ENCODE measurements at regions not wholly inside any gene's neighbourhood (a gene's known extent, or its start where the extent isn't known, plus 50 kb on each side); places are given as distances from the start of the nearest gene placed in this dataset.
A peak's percentile ranks its signal among the peaks of the same experiment; 100 is the strongest.
"Not testable (repeated sequence)": the region's sequence is repeated elsewhere in the genome, so short reads cannot be mapped to it uniquely, and the experiment has no call there.

GRCh38 chr15:96146726-96147125 lies 183.8 kb upstream of the NR2F2 start:
- no peaks in the 10 kb centered on the region for H3K27me3 ChIP-seq
- H3K4me3 ChIP-seq = no peak overlapping the region
- no peak for ATAC-seq
- TF ChIP-seq, protein P1, sequence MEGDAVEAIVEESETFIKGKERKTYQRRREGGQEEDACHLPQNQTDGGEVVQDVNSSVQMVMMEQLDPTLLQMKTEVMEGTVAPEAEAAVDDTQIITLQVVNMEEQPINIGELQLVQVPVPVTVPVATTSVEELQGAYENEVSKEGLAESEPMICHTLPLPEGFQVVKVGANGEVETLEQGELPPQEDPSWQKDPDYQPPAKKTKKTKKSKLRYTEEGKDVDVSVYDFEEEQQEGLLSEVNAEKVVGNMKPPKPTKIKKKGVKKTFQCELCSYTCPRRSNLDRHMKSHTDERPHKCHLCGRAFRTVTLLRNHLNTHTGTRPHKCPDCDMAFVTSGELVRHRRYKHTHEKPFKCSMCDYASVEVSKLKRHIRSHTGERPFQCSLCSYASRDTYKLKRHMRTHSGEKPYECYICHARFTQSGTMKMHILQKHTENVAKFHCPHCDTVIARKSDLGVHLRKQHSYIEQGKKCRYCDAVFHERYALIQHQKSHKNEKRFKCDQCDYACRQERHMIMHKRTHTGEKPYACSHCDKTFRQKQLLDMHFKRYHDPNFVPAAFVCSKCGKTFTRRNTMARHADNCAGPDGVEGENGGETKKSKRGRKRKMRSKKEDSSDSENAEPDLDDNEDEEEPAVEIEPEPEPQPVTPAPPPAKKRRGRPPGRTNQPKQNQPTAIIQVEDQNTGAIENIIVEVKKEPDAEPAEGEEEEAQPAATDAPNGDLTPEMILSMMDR (IDR thresholded peaks at IDR 0.05) = no peak
- DNase-seq = no peak
- H3K27ac ChIP-seq = no peak overlapping the region
- H3K4me1 ChIP-seq = no peaks in the 10 kb centered on the region
- H3K9me3 ChIP-seq = no peaks in the 10 kb centered on the region
- intact Hi-C loops (cut with DNase I) = no loop called here
- no peaks in the 10 kb centered on the region for H3K36me3 ChIP-seq

GRCh38 chr15:96147267-96147666 lies 183.2 kb upstream of the NR2F2 start:
- Histone ChIP-seq H3K27me3 (no peaks in the 10 kb centered on the region), H3K4me3 (no peak overlapping the region), H3K36me3 (no peaks in the 10 kb centered on the region), H3K27ac (no peak overlapping the region), H3K4me1 (no peaks in the 10 kb centered on the region), H3K9me3 (no peaks in the 10 kb centered on the region)
- TF ChIP-seq, protein P1 (IDR thresholded peaks at IDR 0.05) = no peak
- ATAC-seq (no peak), DNase-seq (no peak)
- intact Hi-C loops (cut with DNase I) = no loop called here

DNA sequence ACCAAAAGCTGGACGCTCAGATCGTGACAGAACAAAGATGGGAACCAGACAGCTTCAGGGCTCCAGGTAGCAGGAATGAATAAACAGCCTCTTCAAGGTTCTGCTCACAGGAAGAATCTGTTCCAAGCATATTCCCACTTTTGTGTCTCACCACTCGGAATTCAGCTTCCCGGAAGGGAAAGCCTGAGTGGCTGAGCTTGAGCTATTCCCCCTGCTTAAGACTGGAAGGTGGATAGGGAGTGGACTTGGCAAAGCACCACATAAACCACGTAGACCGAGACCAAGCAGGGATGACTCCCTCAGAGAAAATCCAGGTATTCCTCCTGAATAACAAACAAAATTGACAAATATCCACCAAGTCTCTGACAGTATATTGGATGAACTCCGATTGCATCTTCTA lies 180.2 kb upstream of the NR2F2 start:
- Histone ChIP-seq H3K27me3 (no peaks in the 10 kb centered on the region), H3K4me3 (no peak overlapping the region), H3K27ac (no peak overlapping the region), H3K9me3 (no peaks in the 10 kb centered on the region), H3K4me1 (no peaks in the 10 kb centered on the region), H3K36me3 (no peaks in the 10 kb centered on the region)
- ATAC-seq (no peak), DNase-seq (no peak)
- intact Hi-C loops (cut with DNase I) = no loop called here
- TF ChIP-seq, protein P1 (IDR thresholded peaks at IDR 0.05) = no peak

- H3K4me1 ChIP-seq; ATAC-seq; DNase-seq; H3K27ac ChIP-seq; H3K9me3 ChIP-seq; H3K36me3 ChIP-seq; H3K4me3 ChIP-seq; intact Hi-C loops (cut with DNase I); H3K27me3 ChIP-seq: not testable (repeated sequence)
Observed at GRCh38 chr15:96151749-96152148, 178.8 kb upstream of the NR2F2 start.

DNA sequence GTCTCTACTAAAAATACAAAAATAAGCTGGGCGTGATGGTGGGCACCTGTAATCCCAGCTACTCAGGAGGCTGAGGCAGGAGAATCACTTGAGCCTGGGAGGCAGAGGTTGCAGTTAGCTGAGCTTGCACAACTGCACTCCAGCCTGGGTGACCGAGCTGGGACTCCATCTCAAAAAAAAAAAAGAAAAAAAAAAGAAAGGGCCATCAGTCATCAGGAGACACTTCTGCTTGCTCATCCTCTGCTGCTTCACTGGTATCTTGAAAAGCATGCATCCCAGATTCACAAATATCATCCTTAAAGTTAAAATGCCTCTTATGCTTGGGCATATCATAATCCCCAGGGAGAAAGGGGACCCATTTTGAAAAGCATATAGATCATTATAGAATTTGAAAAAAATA lies 176.6 kb upstream of the NR2F2 start:
- Histone ChIP-seq H3K36me3 (no peaks in the 10 kb centered on the region), H3K4me1 (no peaks in the 10 kb centered on the region), H3K4me3 (no peak overlapping the region), H3K9me3 (no peaks in the 10 kb centered on the region), H3K27me3 (no peaks in the 10 kb centered on the region), H3K27ac (no peak overlapping the region)
- peak in 1 of 4 donors; percentile 9 for DNase-seq
- ATAC-seq = no peak
- intact Hi-C loops (cut with DNase I) = no loop called here
- TF ChIP-seq, protein P1 (IDR thresholded peaks at IDR 0.05) = no peak

GRCh38 chr15:96158938-96159337 lies 171.6 kb upstream of the NR2F2 start:
- Histone ChIP-seq H3K4me3 (no peak overlapping the region), H3K27ac (no peak overlapping the region), H3K4me1 (no peaks in the 10 kb centered on the region), H3K9me3 (no peaks in the 10 kb centered on the region), H3K36me3 (no peaks in the 10 kb centered on the region), H3K27me3 (no peaks in the 10 kb centered on the region)
- TF ChIP-seq, protein P1 (IDR thresholded peaks at IDR 0.05) = no peak
- intact Hi-C loops (cut with DNase I) = no loop called here
- ATAC-seq (no peak), DNase-seq (peak in 2 of 4 donors; percentile 76 to 83)
